Putamen (tissue), 1 donor: ENCODE measurements at regions not wholly inside any gene's neighbourhood (a gene's known extent, or its start where the extent isn't known, plus 50 kb on each side); places are given as distances from the start of the nearest gene placed in this dataset.
A peak's percentile ranks its signal among the peaks of the same experiment; 100 is the strongest.

Experiments used
- DNase-seq: peaks from one replicate; pipeline ENCODE4 v3.0.0-alpha.2; 2016; ENCODE audit warnings: low spot score

- DNase-seq, result no peak
Measured at GRCh38 chr9:134227451-134228411, 63.4 kb upstream of the RNU6ATAC start.

- no peak for DNase-seq
Measured at GRCh38 chr9:134228649-134229048, 64.3 kb upstream of the RNU6ATAC start.

GRCh38 chr9:134229466-134230091, 65.2 kb upstream of the RNU6ATAC start:
- no peak for DNase-seq

- DNase-seq, result no peak
Measured at GRCh38 chr9:134230092-134230941, 66.0 kb upstream of the RNU6ATAC start.

GRCh38 chr9:134230942-134231325, 66.6 kb upstream of the RNU6ATAC start:
- no peak for DNase-seq

- DNase-seq, result no peak
Measured at GRCh38 chr9:134231330-134231745, 67.0 kb upstream of the RNU6ATAC start.

GRCh38 chr9:134231767-134232166, 67.4 kb upstream of the RNU6ATAC start:
- DNase-seq, result no peak

- DNase-seq, result no peak
Measured at GRCh38 chr9:134233022-134233421, 68.7 kb upstream of the RNU6ATAC start.

GRCh38 chr9:134234001-134234660, 69.8 kb upstream of the RNU6ATAC start:
- no peak for DNase-seq

GRCh38 chr9:134234687-134235359, 70.5 kb upstream of the RNU6ATAC start:
- DNase-seq, result no peak

GRCh38 chr9:134235366-134235765, 71.0 kb upstream of the RNU6ATAC start:
- DNase-seq, result no peak

- no peak for DNase-seq
Measured at GRCh38 chr9:134236001-134236421, 71.6 kb upstream of the RNU6ATAC start.

GRCh38 chr9:134236935-134237629, 72.7 kb upstream of the RNU6ATAC start:
- DNase-seq, result no peak

- DNase-seq, result no peak
Measured at GRCh38 chr9:134237630-134238265, 73.4 kb upstream of the RNU6ATAC start.

GRCh38 chr9:134239130-134239903, 75.0 kb upstream of the RNU6ATAC start:
- no peak for DNase-seq

- DNase-seq, result no peak
Measured at GRCh38 chr9:134239939-134240338, 75.6 kb upstream of the RNU6ATAC start.

GRCh38 chr9:134240361-134240760, 76.0 kb upstream of the RNU6ATAC start:
- DNase-seq, result no peak

GRCh38 chr9:134242706-134243105, 78.3 kb upstream of the RNU6ATAC start:
- DNase-seq, result no peak

GRCh38 chr9:134243778-134244467, 79.6 kb upstream of the RNU6ATAC start:
- peak; percentile 31 for DNase-seq
